ENCODE measurements at regions not wholly inside any gene's neighbourhood (a gene's known extent, or its start where the extent isn't known, plus 50 kb on each side); places are given as distances from the start of the nearest gene placed in this dataset.

DNA sequence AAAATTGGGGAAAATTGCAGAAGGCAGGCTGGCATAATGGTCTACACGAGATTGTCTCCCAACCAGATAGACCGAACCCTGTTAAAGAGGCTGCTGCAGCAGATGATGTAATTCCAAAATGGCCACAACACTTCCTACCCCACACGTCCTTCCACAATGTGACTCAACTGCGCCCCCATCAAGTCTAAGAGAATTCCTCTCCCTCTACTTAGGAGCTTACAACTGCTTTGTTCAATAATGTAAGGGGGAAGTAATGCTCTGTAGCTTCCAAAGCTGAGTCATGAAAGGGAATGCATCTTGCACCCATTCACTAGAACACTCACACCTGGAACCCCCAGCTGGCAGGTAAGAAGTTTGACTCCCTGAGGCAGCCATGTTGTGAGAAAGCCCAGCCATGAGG, 117.8 kb upstream of the IRS2 start:
- H3K27me3 ChIP-seq: no peaks in the 10 kb centered on the region
- H3K27ac ChIP-seq: no peak overlapping the region
- H3K36me3 ChIP-seq (ENCODE audit: low read depth, missing control alignments): no peaks in the 10 kb centered on the region
- no peaks in the 10 kb centered on the region for H3K9me3 ChIP-seq
- 62 to 67% methylated on average over 4 of the region's 4 CpGs for WGBS, 2 donors
- intact Hi-C loops (cut with DNase I; ENCODE audit: low total_unique reads): no loop called here
- H3K4me1 ChIP-seq: peaks cover 3% of the 10 kb centered on the region
- no peak for DNase-seq
- no peak overlapping the region for H3K4me3 ChIP-seq
- no peak for TF ChIP-seq POLR2A (IDR thresholded peaks at IDR 0.05)
- TF ChIP-seq, protein P1, sequence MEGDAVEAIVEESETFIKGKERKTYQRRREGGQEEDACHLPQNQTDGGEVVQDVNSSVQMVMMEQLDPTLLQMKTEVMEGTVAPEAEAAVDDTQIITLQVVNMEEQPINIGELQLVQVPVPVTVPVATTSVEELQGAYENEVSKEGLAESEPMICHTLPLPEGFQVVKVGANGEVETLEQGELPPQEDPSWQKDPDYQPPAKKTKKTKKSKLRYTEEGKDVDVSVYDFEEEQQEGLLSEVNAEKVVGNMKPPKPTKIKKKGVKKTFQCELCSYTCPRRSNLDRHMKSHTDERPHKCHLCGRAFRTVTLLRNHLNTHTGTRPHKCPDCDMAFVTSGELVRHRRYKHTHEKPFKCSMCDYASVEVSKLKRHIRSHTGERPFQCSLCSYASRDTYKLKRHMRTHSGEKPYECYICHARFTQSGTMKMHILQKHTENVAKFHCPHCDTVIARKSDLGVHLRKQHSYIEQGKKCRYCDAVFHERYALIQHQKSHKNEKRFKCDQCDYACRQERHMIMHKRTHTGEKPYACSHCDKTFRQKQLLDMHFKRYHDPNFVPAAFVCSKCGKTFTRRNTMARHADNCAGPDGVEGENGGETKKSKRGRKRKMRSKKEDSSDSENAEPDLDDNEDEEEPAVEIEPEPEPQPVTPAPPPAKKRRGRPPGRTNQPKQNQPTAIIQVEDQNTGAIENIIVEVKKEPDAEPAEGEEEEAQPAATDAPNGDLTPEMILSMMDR (IDR thresholded peaks at IDR 0.05): no peak

DNA sequence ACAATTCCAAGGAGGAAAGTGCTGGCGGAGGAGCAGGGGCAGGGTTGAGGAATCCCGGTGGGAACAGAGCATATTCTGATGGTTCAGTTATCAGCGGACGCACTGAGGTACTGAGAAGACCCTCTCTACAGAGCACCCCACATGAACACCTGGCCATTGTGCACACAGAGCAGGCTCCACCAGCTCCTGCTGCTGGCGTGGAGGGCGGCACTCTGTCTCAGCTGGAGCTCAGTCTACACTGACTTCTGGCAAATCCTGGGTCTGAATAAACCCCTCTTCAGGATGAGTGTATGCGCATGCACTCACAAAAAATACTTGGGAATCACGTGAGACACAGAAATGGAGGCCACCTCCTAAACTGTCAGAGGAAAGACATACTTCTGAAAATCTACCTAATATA, 114.4 kb upstream of the IRS2 start:
- Histone ChIP-seq H3K27me3 (no peaks in the 10 kb centered on the region), H3K9me3 (no peaks in the 10 kb centered on the region), H3K4me1 (peaks cover 3% of the 10 kb centered on the region), H3K36me3 (ENCODE audit: low read depth, missing control alignments) (no peaks in the 10 kb centered on the region), H3K27ac (no peak overlapping the region), H3K4me3 (no peak overlapping the region)
- intact Hi-C loops (cut with DNase I; ENCODE audit: low total_unique reads): no loop called here
- DNase-seq: no peak
- no peak for TF ChIP-seq POLR2A (IDR thresholded peaks at IDR 0.05)
- TF ChIP-seq, protein P1 (IDR thresholded peaks at IDR 0.05): no peak
- 39 to 65% methylated on average over 8 of the region's 8 CpGs for WGBS, 2 donors

DNA sequence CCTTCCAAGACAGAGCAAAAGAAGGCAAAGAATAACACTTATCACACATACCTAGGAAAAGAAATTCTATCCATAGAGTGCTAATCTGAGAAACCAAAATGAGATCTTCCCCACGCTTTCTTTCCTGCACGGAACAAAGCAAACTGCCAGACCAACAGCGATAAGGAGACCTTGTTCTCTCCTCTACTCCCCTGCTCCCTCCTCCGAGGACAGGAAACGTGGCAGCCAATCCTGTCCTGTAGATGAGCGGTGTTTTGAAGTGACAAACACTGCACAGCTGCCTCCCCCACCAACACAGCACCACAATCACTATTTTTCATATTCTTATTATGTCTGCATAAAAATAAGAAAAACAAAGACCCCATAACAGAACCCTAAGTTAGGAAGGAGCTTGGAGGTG, 113.9 kb upstream of the IRS2 start:
- H3K4me3 ChIP-seq: no peak overlapping the region
- no peaks in the 10 kb centered on the region for H3K27me3 ChIP-seq
- 12 to 14% methylated on average over 6 of the region's 6 CpGs for WGBS, 2 donors
- peaks cover 3% of the 10 kb centered on the region for H3K4me1 ChIP-seq
- H3K9me3 ChIP-seq: no peaks in the 10 kb centered on the region
- TF ChIP-seq, protein P1 (IDR thresholded peaks at IDR 0.05): no peak
- DNase-seq: no peak
- no peak overlapping the region for H3K27ac ChIP-seq
- intact Hi-C loops (cut with DNase I; ENCODE audit: low total_unique reads): no loop called here
- H3K36me3 ChIP-seq (ENCODE audit: low read depth, missing control alignments): no peaks in the 10 kb centered on the region

DNA sequence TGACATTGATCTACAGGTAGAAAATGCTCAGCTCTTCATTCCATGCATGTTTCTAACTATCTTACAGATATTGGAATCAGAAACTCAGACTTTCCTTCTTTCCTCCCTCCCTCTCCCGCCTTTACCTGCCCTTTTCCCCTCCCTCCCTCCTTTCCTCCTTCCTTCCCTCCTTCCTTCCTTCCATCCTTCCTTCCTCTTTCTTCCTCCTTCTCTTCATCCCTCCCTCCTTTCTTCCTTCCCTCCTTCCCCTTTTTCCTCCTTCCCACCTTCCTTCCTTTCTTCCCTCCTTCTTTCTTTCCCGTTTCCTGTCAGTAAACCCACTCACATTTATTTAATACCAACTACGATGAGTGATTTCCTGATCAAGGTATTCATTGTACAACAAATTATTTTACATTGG, 113.4 kb upstream of the IRS2 start:
- peaks cover 3% of the 10 kb centered on the region for H3K4me1 ChIP-seq
- no peak for DNase-seq
- no peak overlapping the region for H3K27ac ChIP-seq
- 48 to 60% methylated on average over 2 to 3 of the region's 3 CpGs for WGBS, 2 donors
- H3K36me3 ChIP-seq (ENCODE audit: low read depth, missing control alignments): no peaks in the 10 kb centered on the region
- TF ChIP-seq POLR2A (IDR thresholded peaks at IDR 0.05): no peak
- TF ChIP-seq, protein P1 (IDR thresholded peaks at IDR 0.05): no peak
- H3K9me3 ChIP-seq: no peaks in the 10 kb centered on the region
- H3K4me3 ChIP-seq: no peak overlapping the region
- no peaks in the 10 kb centered on the region for H3K27me3 ChIP-seq
- intact Hi-C loops (cut with DNase I; ENCODE audit: low total_unique reads): no loop called here

DNA sequence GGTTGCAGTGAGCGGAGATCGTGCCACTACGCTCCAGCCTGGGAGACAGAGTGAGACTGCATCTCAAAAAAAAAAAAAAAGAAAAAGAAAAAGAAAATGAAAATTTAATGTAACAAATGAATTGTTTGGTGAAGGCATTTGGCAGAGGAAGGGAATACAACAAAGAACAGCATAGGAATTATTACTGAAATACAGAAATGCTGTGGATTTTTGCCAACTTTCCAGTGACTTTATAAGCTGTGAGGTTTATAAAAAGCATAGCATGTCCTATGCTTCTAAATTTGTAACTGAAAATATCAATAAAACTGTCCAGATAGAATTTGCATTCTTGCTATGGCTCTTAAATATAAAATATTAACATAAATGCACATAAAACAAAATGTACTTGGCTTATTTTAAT, 112.9 kb upstream of the IRS2 start:
- WGBS, 2 donors: 70 to 95% methylated on average over 3 of the region's 3 CpGs
- Histone ChIP-seq H3K27me3 (no peaks in the 10 kb centered on the region), H3K4me3 (no peak overlapping the region), H3K36me3 (ENCODE audit: low read depth, missing control alignments) (no peaks in the 10 kb centered on the region), H3K9me3 (no peaks in the 10 kb centered on the region), H3K27ac (no peak overlapping the region), H3K4me1 (peaks cover 3% of the 10 kb centered on the region)
- DNase-seq: no peak
- TF ChIP-seq, protein P1 (IDR thresholded peaks at IDR 0.05): no peak
- TF ChIP-seq POLR2A (IDR thresholded peaks at IDR 0.05): no peak
- intact Hi-C loops (cut with DNase I; ENCODE audit: low total_unique reads): no loop called here
